NCI-H82 (cell line): ENCODE measurements at regions not wholly inside any gene's neighbourhood (a gene's known extent, or its start where the extent isn't known, plus 50 kb on each side); places are given as distances from the start of the nearest gene placed in this dataset.

Experiments
- DNase-seq: peaks from one replicate; lab custom pipeline; 2025; lab: John Stamatoyannopoulos, UW

DNA sequence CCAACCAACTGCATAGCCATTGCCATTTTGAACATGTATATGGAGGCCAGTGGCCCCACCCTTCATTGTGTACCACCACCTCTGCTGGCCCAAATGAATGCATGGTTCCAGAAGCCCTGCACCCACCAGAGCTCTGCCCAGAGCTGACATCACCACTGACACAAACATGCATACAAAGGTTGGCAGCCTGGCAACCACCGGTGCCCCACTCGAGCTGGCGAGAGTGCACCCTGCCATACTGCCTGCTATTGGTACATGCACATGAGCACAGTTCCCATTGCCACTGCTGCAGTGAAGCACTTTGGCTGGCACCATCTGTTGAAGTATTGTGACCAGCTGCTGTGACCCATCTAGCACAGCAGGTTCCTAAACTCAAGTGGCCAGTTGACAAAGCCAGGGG, 1564.9 kb downstream of the OLFM4 start:
- DNase-seq: no peak

DNA sequence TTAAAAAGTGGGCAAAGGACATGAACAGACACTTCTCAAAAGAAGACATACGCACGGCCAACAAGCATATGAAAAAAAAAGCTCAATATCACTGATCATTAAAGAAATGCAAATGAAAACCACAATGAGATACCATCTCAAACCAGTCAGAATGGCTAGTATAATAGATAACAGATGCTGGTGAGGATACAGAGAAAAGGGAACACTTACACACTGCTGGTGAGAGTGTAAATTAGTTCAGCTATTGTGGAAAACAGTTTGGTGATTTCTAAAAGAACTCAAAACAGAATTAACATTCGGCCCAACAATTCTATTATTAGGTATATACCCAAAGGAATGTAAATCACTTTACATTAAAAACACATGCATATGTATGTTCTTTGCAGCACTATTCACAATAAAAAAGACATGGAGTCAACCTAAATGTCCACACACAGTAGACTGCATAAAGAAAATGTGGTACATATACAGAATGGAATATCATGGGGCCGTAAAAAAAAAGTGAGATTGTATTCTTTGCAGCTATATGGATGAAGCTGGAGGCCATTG, 1569.0 kb downstream of the OLFM4 start:
- no peak for DNase-seq

GRCh38 chr13:54599413-54599812, 1570.8 kb downstream of the OLFM4 start:
- DNase-seq: no peak

GRCh38 chr13:54606944-54607343, 1578.3 kb downstream of the OLFM4 start:
- no peak for DNase-seq

GRCh38 chr13:54607421-54607820, 1578.8 kb downstream of the OLFM4 start:
- DNase-seq: no peak

- DNase-seq: no peak
These were observed 1582.8 kb downstream of the OLFM4 start for GRCh38 chr13:54611390-54611789.

- peak; percentile 74 for DNase-seq
These were observed 1586.1 kb downstream of the OLFM4 start for GRCh38 chr13:54614726-54615125.

- DNase-seq: peak; percentile 29
These were observed 1597.9 kb downstream of the OLFM4 start for GRCh38 chr13:54626504-54626903.

DNA sequence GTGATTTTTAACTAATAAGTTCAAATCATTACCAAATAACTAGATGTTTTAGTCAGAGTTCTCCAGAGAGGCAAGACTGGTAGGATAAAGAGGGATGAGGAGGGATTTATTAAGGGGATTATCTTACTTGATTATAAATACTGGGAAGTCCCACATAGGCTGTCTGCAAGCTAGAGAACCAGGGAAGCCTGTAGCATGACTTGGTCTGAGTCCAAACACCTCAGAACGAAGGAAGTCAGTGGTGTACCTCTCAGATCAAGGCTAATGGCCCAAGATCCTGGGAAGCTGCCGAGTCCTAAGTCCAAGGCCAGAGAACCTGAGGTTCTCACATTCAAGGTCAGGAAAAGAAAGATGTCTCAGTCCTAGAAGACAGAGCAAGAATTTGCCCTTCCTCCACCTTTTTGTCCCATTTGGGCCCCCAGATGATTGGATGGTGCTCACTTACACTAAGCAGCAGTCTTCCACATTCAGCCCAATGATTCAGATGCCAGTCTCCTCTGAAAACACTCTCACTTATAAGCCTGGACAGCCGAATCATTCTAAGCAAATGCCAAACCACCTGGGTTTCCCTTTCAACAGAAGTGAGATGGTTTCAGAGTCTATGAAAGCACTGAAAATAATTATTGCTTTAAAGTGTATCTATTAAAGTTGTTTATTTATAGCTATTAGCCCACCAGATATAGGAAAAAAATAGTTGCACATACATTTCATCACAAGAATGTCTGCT, 1599.2 kb downstream of the OLFM4 start:
- peak; percentile 93 for DNase-seq

DNA sequence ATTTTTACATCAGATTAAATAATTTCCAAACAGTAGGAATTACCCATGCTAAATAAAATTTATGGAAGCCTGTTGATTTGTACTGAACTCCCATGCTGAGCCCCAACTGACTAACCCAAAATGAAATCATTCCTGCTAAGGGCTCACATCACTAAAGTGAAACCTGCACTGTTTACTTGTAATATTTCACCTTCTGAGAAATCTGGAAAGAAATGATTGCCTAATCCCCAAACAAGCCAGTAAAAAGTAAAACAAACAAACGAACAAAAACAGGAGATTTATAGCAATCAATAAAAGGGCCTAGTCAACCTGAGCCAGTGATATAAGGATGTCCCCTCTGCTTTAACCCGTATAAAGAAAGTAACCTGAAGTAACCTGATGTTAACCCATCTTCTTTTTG, 1599.8 kb downstream of the OLFM4 start:
- no peak for DNase-seq

- DNase-seq: peak; percentile 40
These were observed 1604.8 kb downstream of the OLFM4 start for GRCh38 chr13:54633456-54633855.

- no peak for DNase-seq
These were observed 1607.6 kb downstream of the OLFM4 start for GRCh38 chr13:54636231-54636630.

DNA sequence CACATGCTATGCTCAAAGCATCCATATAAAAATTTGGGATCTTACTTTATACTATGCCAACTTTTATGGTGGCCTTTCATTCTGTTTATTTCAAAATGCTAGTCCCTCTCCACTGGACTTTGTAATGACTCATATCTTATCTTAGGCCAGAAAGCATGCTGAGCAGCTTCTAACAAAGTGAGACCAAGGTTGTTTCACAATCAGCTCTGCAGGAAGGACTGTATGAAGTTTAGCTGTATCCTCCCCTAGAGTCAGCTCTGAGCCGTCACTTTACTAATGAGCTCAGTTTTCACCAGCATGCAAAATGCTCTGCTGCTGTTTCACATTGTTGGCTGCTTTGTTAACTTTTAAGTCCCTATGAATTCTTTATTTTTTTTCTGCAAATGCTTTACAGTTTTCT, 1608.8 kb downstream of the OLFM4 start:
- DNase-seq: peak; percentile 25

GRCh38 chr13:54640719-54641118, 1612.1 kb downstream of the OLFM4 start:
- DNase-seq: no peak

DNA sequence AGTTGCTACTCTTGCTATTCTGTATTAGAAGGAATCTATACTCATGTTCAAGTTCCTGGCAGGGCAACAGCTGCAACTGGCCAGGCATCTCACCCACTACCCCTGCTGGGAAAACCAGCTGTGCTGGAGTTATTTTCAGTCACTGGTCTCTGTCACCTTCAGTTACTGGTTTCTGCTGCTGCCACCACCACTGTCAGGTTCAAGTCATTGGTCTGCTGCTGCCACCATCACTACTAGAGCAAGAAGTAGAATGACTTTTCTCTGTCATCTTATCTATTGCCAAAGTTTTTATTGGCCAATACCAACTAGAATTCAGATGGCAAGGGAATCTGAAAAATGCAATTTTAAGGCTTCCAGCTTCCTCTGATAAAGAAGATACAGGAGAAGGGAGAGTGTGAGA, 1615.2 kb downstream of the OLFM4 start:
- DNase-seq: no peak

DNA sequence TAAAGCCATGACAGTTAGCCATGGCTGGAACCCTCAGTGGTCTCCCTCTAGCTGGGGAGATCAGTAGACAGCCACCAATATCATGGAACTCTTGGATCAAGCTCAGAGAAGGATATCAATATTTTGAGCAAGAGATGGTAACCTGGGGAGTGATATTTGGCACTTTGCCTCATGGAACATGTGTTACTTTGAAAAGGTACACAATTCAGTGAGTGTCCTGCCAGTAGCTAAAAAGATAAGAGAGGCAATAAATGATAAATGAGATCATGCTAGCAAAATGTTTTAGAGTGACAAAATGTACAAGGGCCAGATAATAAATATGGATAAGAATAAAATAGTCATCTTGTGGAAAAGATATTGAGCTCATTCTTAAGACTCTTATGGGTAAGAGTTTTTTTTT, 1618.7 kb downstream of the OLFM4 start:
- DNase-seq: no peak

GRCh38 chr13:54657588-54657987, 1629.0 kb downstream of the OLFM4 start:
- no peak for DNase-seq

GRCh38 chr13:54658771-54659170, 1630.2 kb downstream of the OLFM4 start:
- DNase-seq: no peak

GRCh38 chr13:54660277-54660676, 1631.7 kb downstream of the OLFM4 start:
- no peak for DNase-seq

DNA sequence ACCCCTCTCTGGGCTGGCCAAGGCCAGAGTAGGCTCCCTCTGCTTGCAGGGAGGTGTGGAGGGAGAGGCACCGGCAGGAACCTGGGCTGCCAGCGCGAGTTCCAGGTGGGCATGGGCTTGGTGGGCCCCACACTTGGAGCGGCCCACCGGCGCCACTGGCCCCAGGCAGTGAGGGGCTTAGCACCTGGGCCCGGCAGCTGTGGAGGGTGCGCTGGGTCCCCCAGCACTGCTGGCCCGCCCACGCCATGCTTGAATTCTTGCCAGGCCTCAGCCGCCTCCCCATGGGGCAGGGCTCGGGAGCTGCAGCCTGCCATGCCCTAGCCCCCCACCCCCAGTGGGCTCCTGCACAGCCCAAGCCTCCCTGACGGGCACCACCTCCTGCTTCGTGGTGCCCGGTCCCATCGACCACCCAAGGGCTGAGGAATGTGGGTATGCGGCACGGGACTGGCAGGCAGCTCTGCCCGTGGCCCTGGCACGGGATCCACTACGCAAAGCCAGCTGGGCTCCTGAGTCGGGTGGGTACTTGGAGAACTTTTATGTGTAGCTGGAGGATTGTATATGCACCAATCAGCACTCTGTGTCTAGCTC, 1648.0 kb downstream of the OLFM4 start:
- DNase-seq: no peak

DNA sequence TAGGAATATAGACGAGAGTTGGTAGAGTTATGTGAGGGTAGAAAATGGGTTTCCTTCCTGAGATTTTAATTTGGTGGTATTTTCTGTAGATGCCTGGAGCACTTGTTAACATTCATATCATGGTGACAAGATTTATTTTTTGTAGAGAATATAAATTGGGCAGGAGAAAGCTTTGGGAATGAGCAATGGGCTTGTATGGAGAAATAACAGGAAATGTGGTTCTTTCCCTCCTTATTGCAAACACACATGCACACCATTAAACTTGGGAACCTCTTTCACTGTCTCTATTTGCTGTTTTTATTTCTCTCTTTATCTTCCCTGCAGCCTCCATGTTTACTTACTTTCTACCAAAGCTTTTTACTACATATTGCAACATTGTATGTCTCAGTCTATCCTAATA, 1653.6 kb downstream of the OLFM4 start:
- DNase-seq: no peak

GRCh38 chr13:54687173-54687572, 1658.6 kb downstream of the OLFM4 start:
- DNase-seq: no peak

DNA sequence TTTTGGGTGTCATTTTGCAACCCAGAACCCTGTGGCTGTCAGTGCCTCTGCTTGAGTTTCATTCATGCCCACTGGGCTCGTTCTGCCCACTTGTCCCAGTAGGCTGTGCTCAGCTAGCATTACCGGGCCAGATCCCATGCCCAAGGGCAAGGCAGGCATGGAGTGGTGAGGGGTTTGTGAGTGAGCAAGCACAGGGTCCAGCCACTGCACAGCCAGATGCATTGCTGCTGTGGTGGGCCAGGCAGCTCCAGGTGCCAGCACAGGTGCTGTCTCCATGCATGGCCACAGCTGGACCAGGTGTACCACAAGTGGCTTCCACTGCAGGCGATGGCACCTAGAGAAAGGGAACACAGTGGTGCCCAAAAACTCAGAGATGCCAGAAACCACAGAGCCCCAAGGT, 1671.2 kb downstream of the OLFM4 start:
- DNase-seq: no peak

GRCh38 chr13:54705738-54706137, 1677.1 kb downstream of the OLFM4 start:
- no peak for DNase-seq
